NB4 (cell line): ENCODE measurements at regions not wholly inside any gene's neighbourhood (a gene's known extent, or its start where the extent isn't known, plus 50 kb on each side); places are given as distances from the start of the nearest gene placed in this dataset.

Experiments
- DNase-seq: peaks from one replicate; pipeline ENCODE4 v3.0.0; 2010; ENCODE audit warnings: low read depth
- H3K4me3 ChIP-seq: one replicate; pipeline ENCODE4 v1.5.1; 2011; ENCODE audit warnings: mild to moderate bottlenecking, low read depth, low read length, moderate library complexity
- CTCF ChIP-seq: IDR thresholded peaks from one replicate; pipeline ENCODE4 v1.5.1; 2012; ENCODE audit warnings: low read depth, low read length
- MAX ChIP-seq: IDR thresholded peaks from 2 replicates; pipeline ENCODE4 v1.6.1; 2011; ENCODE audit warnings: low read depth, low read length
- MYC ChIP-seq: IDR thresholded peaks from 2 replicates; pipeline ENCODE4 v1.6.1; 2011; ENCODE audit warnings: low read depth, low read length
- POLR2A ChIP-seq: IDR thresholded peaks from 2 replicates; pipeline ENCODE4 v1.6.1; 2011; ENCODE audit warnings: mild to moderate bottlenecking; ENCODE audit not compliant: insufficient read length; ENCODE audit errors: extremely low read depth

- no peak for TF ChIP-seq MAX
- TF ChIP-seq MYC: no peak
- TF ChIP-seq CTCF: no peak
- TF ChIP-seq POLR2A: no peak
- no peak overlapping the region for H3K4me3 ChIP-seq
- DNase-seq: no peak
Measured at GRCh38 chr18:8944871-8945245, 157.6 kb upstream of the NDUFV2 start.

GRCh38 chr18:8945514-8945913 is 157.0 kb upstream of the NDUFV2 start:
- H3K4me3 ChIP-seq: no peak overlapping the region
- TF ChIP-seq MYC (no peak), POLR2A (no peak), MAX (no peak), CTCF (no peak)
- DNase-seq: no peak

DNA sequence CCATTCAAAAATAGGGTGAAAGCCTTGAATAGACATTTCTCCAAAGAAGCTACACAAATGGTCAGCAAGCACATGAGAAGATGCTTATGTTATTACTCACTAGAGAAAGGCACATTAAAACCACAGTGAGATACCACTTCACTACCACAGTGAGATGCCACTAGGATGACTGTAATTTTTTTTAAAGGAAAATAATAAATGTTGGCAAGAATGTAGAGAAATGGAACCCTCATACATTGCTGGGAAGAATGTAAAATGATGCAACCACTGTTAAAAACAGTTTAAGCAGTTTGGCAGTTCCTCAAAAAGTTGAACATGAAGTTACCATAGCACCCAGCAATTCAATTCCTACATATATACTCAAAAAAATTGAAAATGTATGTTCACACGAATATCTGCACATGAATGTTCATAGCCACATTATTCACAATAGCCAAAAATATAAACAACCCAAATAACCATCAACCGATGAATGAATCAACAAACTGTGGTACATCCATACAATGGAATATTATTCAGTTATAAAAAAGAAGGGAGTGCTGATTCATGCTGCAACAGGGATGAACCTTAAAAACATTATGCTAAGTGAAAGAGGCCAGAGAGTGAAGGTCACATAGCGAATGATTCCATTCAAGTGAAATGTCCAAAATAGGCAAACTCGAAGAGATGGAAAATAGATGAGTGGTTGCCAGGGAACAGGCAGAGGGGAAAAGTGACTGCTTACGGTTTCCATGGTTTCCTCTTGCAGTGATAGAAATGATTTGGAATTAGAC is 156.2 kb upstream of the NDUFV2 start:
- TF ChIP-seq MYC (no peak), MAX (no peak), CTCF (no peak), POLR2A (no peak)
- DNase-seq: no peak
- no peak overlapping the region for H3K4me3 ChIP-seq

DNA sequence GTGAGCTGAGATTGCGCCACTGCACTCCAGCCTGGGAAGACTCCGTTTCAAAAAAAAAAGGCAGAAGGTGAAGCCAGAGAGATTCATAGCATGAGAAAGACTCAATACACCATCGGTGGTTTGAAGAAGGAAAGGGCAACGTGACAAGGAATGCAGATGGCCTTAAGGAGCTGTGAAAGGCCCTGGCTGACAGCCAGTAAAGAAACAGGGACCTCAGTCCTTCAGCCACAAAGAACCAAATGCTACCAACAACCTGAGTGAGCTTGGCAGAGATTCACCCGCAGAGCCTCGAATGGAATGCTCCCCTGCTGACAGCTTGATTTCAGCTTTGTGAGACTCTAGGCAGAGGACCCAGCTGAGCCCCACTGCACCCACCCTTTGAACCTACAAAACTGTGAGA is 154.9 kb upstream of the NDUFV2 start:
- TF ChIP-seq POLR2A: no peak
- no peak for TF ChIP-seq CTCF
- no peak for TF ChIP-seq MAX
- TF ChIP-seq MYC: no peak
- DNase-seq: no peak
- no peak overlapping the region for H3K4me3 ChIP-seq

- TF ChIP-seq MYC (no peak), CTCF (no peak), MAX (no peak), POLR2A (no peak)
- no peak overlapping the region for H3K4me3 ChIP-seq
Measured at GRCh38 chr18:8948011-8948410, 154.5 kb upstream of the NDUFV2 start.

More at GRCh38 chr18:8948011-8948410, 154.5 kb upstream of the NDUFV2 start:
- DNase-seq: no peak
